Posterior cingulate gyrus (tissue), 11 donors: ENCODE measurements at regions not wholly inside any gene's neighbourhood (a gene's known extent, or its start where the extent isn't known, plus 50 kb on each side); places are given as distances from the start of the nearest gene placed in this dataset.

Source experiments
- DNase-seq, 10 donors: peaks; one replicate each; pipeline versions ENCODE4 v3.0.0 to v3.0.0-alpha.2; 2020 to 2021; ENCODE audit warnings: mixed read lengths in 3 of 10
- intact Hi-C: fragments of 100-400 bp; cut with DNase I; formaldehyde crosslinking; loops from one replicate; pipeline ENCODE4 v1.15.1; 2023

DNA sequence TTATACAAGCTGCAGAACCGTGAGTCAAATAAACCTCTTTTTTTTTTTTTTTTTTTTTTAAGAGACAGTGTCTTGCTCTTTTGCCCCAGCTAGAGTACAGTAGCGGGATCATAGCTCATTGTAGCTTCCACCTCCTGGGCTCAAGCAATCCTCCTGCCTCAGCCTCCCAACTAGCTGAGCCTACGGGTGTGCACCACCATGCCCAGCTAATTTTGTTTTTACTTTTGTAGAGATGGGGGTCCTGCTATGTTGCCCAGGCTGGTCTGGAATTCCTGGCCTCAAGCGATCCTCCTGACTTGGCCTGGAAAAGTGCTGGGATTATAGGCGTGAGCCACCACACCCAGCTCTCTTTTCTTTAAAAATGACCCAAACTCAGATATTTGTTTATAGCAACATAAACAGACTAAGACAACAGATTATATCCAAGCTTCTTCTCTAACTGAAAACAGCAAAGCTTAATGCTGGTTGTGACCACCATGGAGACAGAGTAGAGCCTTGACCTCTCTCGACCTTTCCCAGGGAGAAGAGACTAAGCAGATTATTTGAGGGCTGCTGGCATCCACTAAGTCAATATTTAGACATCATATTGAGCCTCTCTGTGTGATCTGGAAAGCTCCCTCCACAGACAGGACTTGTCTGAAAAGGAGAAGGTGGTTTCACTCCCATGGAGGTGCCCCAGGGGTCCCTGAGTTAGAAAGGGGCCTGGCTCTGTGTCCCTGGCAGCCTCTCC lies 150.0 kb downstream of the KCTD15 start:
- intact Hi-C loops = no loop called here
- no peak for DNase-seq

GRCh38 chr19:33947265-33947964 lies 150.7 kb downstream of the KCTD15 start:
- intact Hi-C loops = no loop called here
- peak in 1 of 10 donors; percentile 42 for DNase-seq

- intact Hi-C loops = no loop called here
- peak in 1 of 10 donors; percentile 57 for DNase-seq
These were observed 152.1 kb downstream of the KCTD15 start for GRCh38 chr19:33948651-33949335.

DNA sequence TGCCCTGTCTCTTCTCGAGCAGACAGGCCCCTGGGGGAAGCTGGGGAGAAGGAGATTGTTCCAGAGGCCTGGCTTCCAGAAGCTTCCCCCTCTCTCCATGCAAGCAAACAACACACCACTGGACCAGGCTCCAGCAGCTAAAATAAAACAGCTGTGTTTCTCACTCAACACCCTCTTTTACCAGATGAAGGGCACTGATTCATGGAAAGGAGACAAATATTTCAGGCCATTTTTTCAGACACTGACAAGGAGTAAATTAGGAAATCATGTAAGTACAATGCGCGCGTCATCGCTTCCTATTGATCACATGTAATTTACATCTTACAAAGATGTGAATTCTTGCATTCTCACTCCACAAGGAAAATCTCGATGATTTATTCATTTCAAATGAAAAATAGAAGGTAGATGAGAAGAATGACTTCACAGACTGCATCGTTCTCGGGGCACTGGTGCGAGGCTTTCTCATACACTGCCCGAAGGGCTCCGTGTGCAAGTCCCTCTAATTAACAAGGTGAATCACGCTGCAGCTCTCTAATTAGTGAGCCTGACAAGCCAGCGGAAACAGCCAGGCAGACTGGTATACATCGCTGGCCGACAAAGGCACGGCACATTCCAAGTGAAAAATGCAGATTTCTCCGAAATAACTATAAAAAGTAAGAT lies 153.6 kb downstream of the KCTD15 start:
- intact Hi-C loops = no loop called here
- peak in 1 of 10 donors; percentile 21 for DNase-seq

- DNase-seq = no peak
- intact Hi-C loops = no loop called here
These were observed 156.4 kb downstream of the KCTD15 start for GRCh38 chr19:33953023-33953422.

GRCh38 chr19:33953592-33953991 lies 156.9 kb downstream of the KCTD15 start:
- DNase-seq = no peak
- intact Hi-C loops = no loop called here

DNA sequence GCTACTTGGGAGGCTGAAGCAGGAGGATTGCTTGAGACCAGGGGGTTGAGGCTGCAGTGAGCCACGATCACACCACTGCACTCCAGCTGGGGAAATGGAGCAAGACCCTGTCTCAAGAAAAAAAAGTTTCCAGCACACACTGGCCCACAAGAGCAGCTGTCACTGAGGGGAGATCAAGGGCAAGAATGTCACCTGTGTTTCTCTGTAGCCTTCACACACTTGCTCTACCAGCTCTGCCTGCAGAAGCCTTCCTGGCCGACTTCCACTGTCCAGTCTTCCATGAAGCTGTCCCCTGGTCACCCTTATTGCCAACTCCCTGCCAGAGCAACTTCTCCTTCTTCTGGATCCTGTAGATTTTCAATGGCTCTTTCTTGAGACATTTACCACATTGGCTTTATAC lies 158.0 kb downstream of the KCTD15 start:
- intact Hi-C loops = no loop called here
- DNase-seq = no peak

DNA sequence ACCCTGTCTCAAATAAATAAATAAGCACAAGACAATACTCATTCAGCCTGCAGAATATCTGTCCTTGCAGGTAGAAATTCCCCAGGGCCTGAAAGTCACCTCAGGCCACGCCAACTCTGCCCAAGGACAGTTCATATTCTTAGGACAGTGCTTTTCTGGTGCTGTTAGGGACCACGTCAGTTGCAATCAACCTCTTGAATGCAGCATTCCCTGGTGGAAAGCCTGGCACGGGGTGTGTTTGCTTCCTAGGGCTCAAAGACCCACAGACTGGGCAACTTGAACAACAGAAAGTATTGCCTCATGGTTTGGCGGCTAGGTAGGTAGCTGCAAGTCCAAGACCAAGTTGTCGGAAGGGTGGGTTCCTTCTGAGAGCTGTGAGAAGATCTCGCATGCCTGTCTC lies 160.3 kb downstream of the KCTD15 start:
- DNase-seq = no peak
- intact Hi-C loops = no loop called here

- intact Hi-C loops = no loop called here
- DNase-seq = no peak
These were observed 161.1 kb downstream of the KCTD15 start for GRCh38 chr19:33957804-33958203.

- intact Hi-C loops = no loop called here
- no peak for DNase-seq
These were observed 163.9 kb downstream of the KCTD15 start for GRCh38 chr19:33960566-33960965.

DNA sequence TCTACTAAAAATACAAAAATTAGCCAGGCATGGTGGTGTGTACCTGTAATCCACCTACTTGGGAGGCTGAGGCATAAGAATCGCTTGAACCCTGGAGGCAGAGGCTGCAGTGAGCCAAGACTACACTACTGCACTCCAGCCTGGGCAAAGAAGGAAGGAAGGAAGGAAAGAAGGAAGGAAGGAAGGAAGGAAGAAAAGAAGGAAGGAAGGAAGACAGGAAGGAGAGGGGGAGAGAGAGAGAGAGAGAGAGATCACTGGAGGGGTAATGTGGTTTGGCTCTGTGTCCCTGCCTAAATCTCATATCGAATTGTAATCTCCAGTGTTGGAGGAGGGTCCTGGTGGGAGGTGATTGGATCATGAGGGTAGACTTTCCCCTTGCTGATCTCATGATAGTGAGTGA lies 165.5 kb downstream of the KCTD15 start:
- intact Hi-C loops = no loop called here

DNA sequence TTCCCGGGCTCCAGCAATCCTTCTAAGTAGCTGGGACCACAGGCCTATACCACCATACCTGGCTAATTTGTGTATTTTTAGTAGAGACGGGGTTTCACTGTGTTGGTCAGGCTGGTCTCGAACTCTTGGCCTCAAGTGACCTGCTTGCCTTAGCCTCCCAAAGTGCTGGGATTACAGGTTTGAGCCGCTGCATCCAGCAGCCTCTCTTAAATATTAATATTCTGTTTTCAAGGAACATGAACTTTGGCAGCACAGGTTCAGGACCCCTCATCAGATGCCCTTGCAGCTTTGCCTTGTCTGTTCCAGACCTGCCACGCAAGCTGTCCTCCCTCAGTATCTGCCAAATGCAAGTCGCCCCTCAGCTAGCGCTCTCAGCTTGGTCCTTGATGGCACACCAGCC lies 166.8 kb downstream of the KCTD15 start:
- intact Hi-C loops = no loop called here

More for the DNA sequence above, 165.5 kb downstream of the KCTD15 start:
- no peak for DNase-seq

GRCh38 chr19:33971073-33971472 lies 174.4 kb downstream of the KCTD15 start:
- intact Hi-C loops = no loop called here

More for the DNA sequence above, 166.8 kb downstream of the KCTD15 start:
- no peak for DNase-seq

GRCh38 chr19:33977756-33978685 lies 181.4 kb downstream of the KCTD15 start:
- no peak for DNase-seq
- intact Hi-C loops = no loop called here

More at GRCh38 chr19:33971073-33971472, 174.4 kb downstream of the KCTD15 start:
- no peak for DNase-seq

- DNase-seq = no peak
- intact Hi-C loops = no loop called here
These were observed 186.0 kb downstream of the KCTD15 start for GRCh38 chr19:33982706-33983105.

DNA sequence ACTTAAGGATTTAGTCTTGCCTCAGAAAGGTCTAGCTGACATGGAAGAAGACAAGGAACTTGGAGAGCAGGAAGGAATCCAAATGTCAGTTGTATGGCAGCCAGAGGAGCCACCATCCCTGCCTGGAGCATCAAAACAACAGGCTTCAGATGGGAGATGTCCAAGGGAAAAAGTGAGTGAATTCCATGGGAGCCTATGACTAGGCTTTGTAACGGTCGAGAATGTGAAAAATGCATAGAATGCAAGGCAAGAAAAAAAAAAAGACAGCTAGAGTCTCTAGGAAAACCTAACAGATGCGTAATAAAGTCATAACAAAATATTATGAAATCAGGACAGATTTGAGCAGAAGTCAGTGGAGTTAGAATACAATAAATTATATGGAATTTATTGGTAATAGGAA lies 183.7 kb upstream of the LSM14A start:
- intact Hi-C loops = no loop called here
- no peak for DNase-seq

DNA sequence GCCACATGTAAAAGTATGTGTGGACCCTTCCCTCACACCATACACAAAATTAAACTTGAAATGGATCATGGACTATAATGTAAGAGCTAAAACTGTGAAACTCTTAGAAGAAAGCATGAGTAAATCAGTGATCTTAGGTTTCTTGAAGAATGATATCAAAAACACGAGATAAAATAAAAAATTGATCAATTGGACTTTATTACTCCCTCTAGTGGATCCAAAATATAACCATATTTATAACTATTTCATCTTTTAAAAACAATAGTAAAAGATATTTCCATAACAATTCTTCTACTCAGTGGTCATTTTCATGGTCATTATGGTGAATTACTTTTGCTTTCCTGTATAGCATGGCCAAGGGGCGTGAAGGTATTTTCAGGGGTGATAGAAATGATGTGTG lies 174.6 kb upstream of the LSM14A start:
- intact Hi-C loops = loop anchor here (5.0 kb wide), 1 partner anchor 220 kb away; no protein-coding TSS in a partner anchor

DNA sequence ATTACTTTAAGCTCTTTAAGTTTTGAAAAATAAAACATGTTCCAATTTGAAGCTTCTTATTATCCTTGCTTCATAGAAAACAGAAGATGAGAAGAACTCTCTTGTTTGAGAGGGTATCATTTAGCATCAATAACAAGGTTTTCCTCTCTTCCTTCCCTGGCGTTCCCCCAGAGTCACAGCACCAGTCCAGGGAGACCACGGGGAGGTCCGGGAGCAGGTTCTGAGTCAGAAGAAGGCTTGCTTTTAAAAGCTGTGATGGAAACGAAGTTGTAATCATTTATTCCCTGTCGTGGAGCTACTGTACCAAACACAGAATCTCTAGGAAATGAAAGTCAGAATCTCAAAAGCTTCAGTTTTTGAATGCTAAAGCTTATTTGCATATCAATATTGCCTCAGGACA lies 174.0 kb upstream of the LSM14A start:
- DNase-seq = no peak
- intact Hi-C loops = loop anchor here (5.0 kb wide), 1 partner anchor 221 kb away; no protein-coding TSS in a partner anchor

More for the DNA sequence above, 174.6 kb upstream of the LSM14A start:
- no peak for DNase-seq

DNA sequence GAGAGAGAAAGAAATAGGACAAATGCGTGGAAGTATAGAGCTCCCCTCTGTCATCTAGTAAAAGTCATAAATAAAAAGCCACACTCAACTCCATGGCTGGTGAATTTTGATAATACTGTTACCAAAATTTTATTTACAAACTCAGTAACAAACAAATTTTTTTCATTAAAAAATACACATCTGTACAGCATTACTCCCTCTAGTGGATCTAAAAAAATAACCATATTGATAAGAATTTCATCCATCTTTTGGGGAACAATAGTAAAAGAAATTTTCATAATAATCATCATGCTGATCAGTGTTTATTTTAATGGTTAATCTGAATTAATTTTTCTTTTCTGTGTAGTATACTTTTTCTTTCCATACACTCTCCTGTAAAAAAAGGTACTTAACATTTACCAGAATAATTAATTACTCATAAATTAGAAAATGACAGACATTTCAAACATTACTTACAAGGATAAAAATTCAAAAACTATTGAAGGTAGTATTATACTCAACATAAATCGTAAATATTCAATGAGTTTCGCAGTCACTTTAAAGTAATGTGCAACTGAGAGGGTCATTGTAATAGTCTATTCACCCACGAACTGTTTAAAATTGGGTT lies 173.5 kb upstream of the LSM14A start:
- DNase-seq = no peak
- intact Hi-C loops = loop anchor here (5.0 kb wide), 1 partner anchor 222 kb away; no protein-coding TSS in a partner anchor
